OCI-M1 (cell line): ENCODE measurements at regions not wholly inside any gene's neighbourhood (a gene's known extent, or its start where the extent isn't known, plus 50 kb on each side); places are given as distances from the start of the nearest gene placed in this dataset.
A peak's percentile ranks its signal among the peaks of the same experiment; 100 is the strongest.
"Not testable (repeated sequence)": the region's sequence is repeated elsewhere in the genome, so short reads cannot be mapped to it uniquely, and the experiment has no call there.

Experiments used
- DNase-seq: peaks from one replicate; lab custom pipeline; 2025; lab: John Stamatoyannopoulos, UW

GRCh38 chr1:199791495-199791894, 236.0 kb upstream of the NR5A2 start:
- DNase-seq: no peak

GRCh38 chr1:199792874-199793273, 234.6 kb upstream of the NR5A2 start:
- DNase-seq: no peak

- DNase-seq: peak; percentile 13
Measured at GRCh38 chr1:199794105-199794863, 233.2 kb upstream of the NR5A2 start.

DNA sequence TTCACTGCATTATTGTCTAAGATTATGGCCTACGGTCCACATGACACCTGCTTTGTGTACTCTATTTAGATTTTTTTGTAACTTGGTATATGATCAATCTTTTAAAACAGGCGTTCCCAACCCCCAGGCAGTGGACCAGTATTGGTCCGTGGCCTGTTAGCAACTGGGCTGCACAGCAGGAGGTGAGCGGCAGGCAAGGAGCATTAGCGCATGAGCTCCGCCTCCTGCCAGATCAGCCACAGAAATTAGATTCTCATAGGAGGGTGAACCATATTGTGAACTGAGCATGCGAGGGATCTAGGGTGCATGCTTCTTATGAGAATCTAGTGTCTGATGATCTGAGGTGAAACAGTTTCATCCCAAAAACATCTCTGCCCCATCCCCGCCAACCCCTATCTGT, 228.4 kb upstream of the NR5A2 start:
- no peak for DNase-seq

DNA sequence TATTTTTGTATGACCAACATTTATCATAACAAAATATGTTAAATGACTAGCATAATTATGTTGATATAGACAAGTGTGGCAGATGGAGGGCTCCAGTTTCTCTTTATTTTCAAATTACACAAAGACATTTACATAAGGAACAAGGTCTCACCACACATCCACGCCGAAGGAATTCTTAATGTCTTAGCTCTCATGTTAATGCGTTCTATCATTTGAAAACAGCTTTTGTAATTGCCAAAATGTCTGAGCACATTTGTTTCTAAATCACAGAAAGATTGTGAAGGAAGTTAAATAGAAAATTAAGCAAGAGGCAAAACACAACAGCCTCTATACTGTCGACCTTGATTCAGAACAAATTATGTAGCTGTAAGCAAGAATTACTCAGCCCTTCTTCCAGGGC, 223.0 kb upstream of the NR5A2 start:
- DNase-seq: no peak

DNA sequence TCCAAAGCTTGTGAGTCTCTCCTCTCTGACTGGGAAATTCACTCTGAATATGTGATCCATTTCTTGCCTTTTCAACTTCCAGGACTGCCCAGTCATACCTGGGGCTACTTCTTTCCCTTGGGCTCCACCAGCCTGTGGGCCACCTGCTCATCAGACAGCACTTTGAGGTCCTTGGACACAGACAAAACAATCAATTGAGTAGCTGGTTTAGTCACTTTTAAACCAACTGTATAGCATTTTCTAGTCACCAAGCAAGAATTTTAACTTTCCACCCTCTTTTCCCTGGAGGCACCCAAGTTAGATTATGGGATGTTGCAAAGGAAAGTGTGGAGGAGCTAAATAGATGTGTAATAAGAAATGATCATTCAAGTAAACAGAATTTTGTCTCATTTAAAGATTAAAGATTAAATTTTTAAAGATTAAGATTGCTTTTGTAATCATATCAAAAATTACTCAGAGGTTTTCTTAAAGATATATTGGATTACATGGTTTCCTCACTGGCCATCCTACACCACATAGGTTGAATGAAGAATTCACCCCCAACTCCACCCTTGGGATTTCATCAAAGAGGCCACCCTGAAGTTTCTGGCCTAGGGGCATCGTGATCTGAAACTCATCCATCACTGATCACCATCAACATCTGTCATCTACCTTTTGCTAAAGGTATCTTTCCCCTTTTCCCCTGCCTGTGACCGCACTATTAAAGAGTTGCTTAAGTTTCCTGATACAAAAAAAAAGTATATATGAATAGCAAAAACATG, 219.2 kb upstream of the NR5A2 start:
- DNase-seq: no peak

GRCh38 chr1:199809311-199809710, 218.2 kb upstream of the NR5A2 start:
- no peak for DNase-seq

DNA sequence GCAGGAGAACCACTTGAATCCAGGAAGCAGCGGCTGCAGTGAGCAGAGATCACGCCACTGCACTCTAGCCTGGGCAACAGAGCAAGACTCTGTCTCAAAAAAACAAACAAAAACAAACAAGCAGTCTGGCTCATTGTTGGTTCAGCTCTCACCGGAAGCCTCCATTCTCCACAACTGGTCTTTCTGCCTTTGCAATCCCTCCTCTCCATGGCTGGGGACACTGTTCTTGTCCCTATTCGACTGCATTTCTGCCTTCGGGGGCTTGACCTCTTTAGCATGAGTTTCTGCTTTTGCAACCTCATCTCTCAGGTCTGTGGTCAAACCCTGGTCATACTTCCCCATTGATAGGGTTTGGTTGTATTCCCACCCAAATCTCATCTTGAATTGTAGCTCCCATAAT, 216.3 kb upstream of the NR5A2 start:
- DNase-seq: peak; percentile 53

DNA sequence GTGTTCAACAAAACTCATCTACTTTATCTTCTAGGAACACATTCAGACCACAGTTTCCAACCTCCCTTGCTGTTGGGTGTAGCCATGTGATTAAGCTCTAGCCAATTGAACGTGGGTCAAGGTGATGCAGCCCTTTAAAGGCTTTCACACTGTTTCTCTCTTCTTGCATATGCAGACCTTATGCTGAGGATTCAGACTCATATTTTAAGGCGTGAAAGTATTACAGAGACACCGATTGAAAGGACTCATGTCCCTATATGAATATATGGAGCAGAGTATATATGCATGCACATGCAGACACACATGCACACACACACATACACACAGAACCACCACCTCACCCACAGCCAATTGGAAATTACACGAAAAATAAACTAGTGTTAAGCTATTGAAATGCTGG, 214.3 kb upstream of the NR5A2 start:
- DNase-seq: no peak

- peak; percentile 23 for DNase-seq
Measured at GRCh38 chr1:199815947-199816346, 211.6 kb upstream of the NR5A2 start.

- no peak for DNase-seq
Measured at GRCh38 chr1:199817266-199817665, 210.2 kb upstream of the NR5A2 start.

- no peak for DNase-seq
Measured at GRCh38 chr1:199821029-199821779, 206.3 kb upstream of the NR5A2 start.

GRCh38 chr1:199832451-199832850, 195.1 kb upstream of the NR5A2 start:
- DNase-seq: no peak

- no peak for DNase-seq
Measured at GRCh38 chr1:199834711-199835110, 192.8 kb upstream of the NR5A2 start.

- no peak for DNase-seq
Measured at GRCh38 chr1:199836430-199836829, 191.1 kb upstream of the NR5A2 start.

- DNase-seq: peak; percentile 64
Measured at GRCh38 chr1:199837321-199837720, 190.2 kb upstream of the NR5A2 start.

DNA sequence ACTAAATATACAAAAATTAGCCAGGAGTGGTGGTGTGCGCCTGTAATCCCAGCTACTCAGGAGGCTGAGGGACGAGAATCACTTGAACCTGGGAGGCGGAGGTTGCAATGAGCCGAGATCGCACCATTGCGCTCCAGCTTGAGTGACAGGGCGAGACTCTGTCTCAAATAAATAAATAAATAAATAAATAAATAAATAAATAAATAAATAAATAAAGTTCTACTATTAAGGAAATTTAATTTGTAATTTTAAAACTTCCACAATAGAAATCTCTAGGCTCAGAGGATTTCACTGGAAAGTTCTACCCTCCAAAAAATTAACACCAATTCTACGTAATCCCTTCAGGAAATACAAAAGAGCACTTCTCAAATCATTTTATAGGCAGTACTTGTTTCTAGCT, 187.9 kb upstream of the NR5A2 start:
- DNase-seq: not testable (repeated sequence)

GRCh38 chr1:199843096-199843495, 184.4 kb upstream of the NR5A2 start:
- DNase-seq: not testable (repeated sequence)

- DNase-seq: peak; percentile 53
Measured at GRCh38 chr1:199843861-199844260, 183.6 kb upstream of the NR5A2 start.

GRCh38 chr1:199847021-199847420, 180.5 kb upstream of the NR5A2 start:
- no peak for DNase-seq

DNA sequence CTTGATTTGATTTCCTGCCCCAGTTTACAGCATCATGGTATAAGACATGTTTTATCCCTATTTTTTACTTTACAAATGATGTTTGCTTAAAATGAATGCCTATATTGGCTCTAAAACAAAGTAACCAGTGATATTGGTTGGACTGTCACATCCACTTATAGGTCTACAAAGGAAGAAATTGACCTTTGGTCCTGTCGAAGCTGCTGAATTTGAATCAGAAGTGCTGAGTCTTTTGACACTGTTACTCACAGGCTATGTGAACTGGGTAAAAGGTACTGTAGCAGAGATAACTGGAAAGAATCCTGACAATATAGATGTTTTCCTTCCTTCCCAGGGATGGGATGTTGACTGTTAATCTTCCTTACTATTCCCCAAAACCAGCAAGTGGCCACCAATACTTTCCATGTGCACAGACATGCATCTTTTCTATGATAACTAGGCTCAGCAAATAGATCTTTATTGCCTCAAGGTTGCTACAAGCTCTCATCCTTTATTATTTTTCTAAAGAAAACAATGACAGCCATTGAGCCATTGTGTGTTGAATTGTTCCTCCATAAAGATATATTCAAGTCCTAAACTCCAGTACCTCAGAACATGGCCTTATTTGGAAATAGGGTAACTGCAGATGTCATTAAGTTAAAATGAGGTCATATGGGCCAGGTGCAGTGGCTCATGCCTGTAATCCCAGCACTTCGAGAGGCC, 175.9 kb upstream of the NR5A2 start:
- DNase-seq: no peak

DNA sequence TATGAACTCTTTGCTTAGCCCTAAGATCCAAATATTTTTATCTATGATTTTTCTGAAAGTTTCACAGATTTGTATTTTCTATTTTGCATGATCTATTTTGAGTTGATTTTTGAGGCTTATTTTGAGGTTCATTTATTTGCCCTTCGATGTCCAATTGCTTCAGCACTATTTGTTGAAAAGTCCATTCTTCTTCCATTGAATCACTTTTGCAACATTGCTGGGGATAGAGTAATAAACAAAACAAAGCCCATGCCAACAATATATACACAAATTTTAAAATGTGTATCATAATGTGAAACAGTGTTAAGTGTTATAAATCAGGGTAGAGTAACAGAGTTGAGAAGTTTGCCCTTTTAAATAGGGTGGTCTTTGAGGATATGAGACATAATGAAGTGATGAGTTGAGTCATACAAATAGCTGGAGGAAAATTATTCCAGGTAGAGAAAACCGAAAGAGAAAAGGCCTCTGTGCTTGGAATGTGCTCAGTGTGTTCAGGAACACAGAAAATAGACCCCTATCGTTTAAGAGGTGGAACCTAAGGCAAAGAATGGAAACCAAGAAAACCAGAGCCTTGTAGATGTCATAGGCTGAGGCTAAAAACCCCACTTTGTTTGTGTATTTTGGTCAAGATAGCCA, 172.7 kb upstream of the NR5A2 start:
- no peak for DNase-seq
